SK-N-MC (cell line): ENCODE measurements at regions not wholly inside any gene's neighbourhood (a gene's known extent, or its start where the extent isn't known, plus 50 kb on each side); places are given as distances from the start of the nearest gene placed in this dataset.
A peak's percentile ranks its signal among the peaks of the same experiment; 100 is the strongest.

Experiments
- DNase-seq: peaks from one replicate; pipeline ENCODE4 v3.0.0-alpha.2; 2011; ENCODE audit warnings: low read depth, low spot score
- H3K27ac ChIP-seq: fragments of 200-600 bp; sonication (generic); 2 replicates; pipeline ENCODE4 v1.5.1; 2016; ENCODE audit warnings: mixed run types
- H3K36me3 ChIP-seq: fragments of 200-600 bp; sonication (generic); 2 replicates; pipeline ENCODE4 v1.6.1; 2017; ENCODE audit warnings: antibody characterized with exemption, low read length, mixed read lengths; ENCODE audit not compliant: insufficient read depth
- H3K4me3 ChIP-seq: fragments of 200-600 bp; sonication (generic); 2 replicates; pipeline ENCODE4 v1.5.1; 2016
- H3K9ac ChIP-seq: fragments of 200-600 bp; sonication (generic); 2 replicates; pipeline ENCODE4 v1.8.0; 2017; ENCODE audit warnings: mixed run types, mixed read lengths; ENCODE audit not compliant: insufficient read length
- H3K9me3 ChIP-seq: fragments of 200-600 bp; sonication (generic); 2 replicates; pipeline ENCODE4 v1.6.1; 2017; ENCODE audit warnings: low read depth, mild to moderate bottlenecking, antibody characterized with exemption, low read length, moderate library complexity, mixed read lengths
- EZH2 ChIP-seq: fragments of 200-600 bp; sonication (generic); IDR thresholded peaks from one replicate; pipeline ENCODE4 v1.6.1; 2017; ENCODE audit warnings: antibody characterized with exemption
- FOXP2 ChIP-seq: optimal IDR thresholded peaks from 2 replicates; pipeline ENCODE3; 2011; ENCODE audit warnings: mild to moderate bottlenecking, moderate library complexity; ENCODE audit not compliant: insufficient read depth; ENCODE audit errors: extremely low read length, control extremely low read depth
- POLR2AphosphoS5 ChIP-seq: IDR thresholded peaks from 2 replicates; pipeline ENCODE4 v1.6.1; 2012; ENCODE audit warnings: mild to moderate bottlenecking, low read depth, low read length, borderline replicate concordance

DNA sequence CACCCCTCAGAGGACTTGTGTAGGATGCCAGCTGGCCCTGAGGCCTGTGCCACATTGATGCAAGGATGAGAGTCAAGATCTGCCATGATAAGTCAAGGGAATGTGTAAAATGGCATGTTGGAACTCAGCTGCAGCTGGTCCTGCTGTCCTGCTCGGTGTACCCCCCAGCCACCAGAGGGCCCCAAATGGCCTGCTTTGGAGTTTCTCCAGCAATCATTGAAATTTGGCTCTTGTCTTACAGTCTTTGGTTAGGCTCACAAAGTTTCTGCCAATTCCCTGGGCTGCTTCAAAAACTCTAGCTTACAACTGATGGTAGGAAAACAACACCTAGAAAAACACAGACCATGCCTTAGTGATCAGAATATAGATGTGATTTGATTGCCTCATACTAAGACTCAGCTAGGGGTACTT, 76.8 kb downstream of the HSD17B6 start:
- no peak overlapping the region for H3K9ac ChIP-seq
- TF ChIP-seq EZH2 (no peak), FOXP2 (no peak), POLR2AphosphoS5 (no peak)

GRCh38 chr12:56839489-56839848, 76.3 kb downstream of the HSD17B6 start:
- DNase-seq: no peak
- no peak for TF ChIP-seq FOXP2
- no peak for TF ChIP-seq EZH2
- TF ChIP-seq POLR2AphosphoS5: no peak
- no peak overlapping the region for H3K4me3 ChIP-seq
- no peak overlapping the region for H3K9ac ChIP-seq
- H3K27ac ChIP-seq: peak overlapping the region; percentile 84; the same call in 1 of the 2 replicates
- H3K36me3 ChIP-seq: no peaks in the 10 kb centered on the region
- H3K9me3 ChIP-seq: no peaks in the 10 kb centered on the region

More for the DNA sequence above, 76.8 kb downstream of the HSD17B6 start:
- H3K9me3 ChIP-seq: no peaks in the 10 kb centered on the region
- H3K27ac ChIP-seq: no peak overlapping the region
- no peaks in the 10 kb centered on the region for H3K36me3 ChIP-seq
- no peak for DNase-seq
- H3K4me3 ChIP-seq: no peak overlapping the region

GRCh38 chr12:56838621-56839488, 75.7 kb downstream of the HSD17B6 start:
- Histone ChIP-seq H3K36me3 (no peaks in the 10 kb centered on the region), H3K9ac (peak overlapping the region; percentile 57), H3K4me3 (no peak overlapping the region; the same call in 1 of the 2 replicates), H3K9me3 (no peaks in the 10 kb centered on the region), H3K27ac (peak overlapping the region; percentile 84)
- TF ChIP-seq POLR2AphosphoS5: no peak
- TF ChIP-seq EZH2: no peak
- no peak for DNase-seq
